ENCODE measurements at regions not wholly inside any gene's neighbourhood (a gene's known extent, or its start where the extent isn't known, plus 50 kb on each side); places are given as distances from the start of the nearest gene placed in this dataset.

DNA sequence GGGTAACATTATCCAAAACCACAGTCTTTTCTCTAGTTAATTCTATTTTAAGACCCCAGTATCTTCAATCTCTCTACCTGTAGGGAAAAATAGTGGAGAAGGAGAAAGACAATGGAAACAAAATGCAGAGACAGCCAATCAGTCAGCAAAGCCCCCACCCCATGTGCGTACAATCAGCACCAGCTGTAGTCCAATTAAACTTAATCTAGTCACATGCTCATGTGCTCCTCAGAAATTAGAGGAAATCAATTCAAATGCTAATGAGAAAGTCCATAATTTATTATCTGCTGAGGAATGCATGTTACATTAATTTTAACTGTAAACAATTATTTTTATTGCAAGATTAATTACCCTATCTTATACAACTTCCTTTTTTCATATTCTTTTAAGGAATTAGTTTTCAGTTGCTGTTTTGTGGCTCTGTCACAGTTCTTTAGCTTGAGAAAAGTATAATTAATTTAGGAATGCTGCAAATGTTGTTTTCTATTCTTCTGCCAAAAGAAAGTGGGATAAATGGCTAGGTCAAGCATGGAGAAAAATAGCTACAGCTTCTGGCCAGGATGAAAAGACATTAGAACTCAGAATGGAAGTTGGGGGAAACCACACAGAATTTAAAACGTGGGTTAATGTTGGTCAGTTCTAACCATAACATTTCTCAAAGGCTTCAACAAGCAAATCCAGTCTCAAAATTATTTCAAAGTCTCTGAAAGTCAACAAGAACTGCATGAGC is 232.4 kb upstream of the HNRNPA3 start:
- Histone ChIP-seq H3K4me3 (no peak overlapping the region), H3K27ac (no peak overlapping the region), H3K9me3 (no peaks in the 10 kb centered on the region), H3K36me3 (no peaks in the 10 kb centered on the region), H3K27me3 (peaks cover 0 to 2% (median 0%) of the 10 kb centered on the region in 3 donors), H3K4me1 (no peaks in the 10 kb centered on the region)
- intact Hi-C loops (cut with DNase I; ENCODE audit: low total_unique reads) = no loop called here
- DNase-seq = no peak
- ATAC-seq = no peak
- TF ChIP-seq POLR2A (IDR thresholded peaks at IDR 0.05) = no peak
- TF ChIP-seq, protein P1, sequence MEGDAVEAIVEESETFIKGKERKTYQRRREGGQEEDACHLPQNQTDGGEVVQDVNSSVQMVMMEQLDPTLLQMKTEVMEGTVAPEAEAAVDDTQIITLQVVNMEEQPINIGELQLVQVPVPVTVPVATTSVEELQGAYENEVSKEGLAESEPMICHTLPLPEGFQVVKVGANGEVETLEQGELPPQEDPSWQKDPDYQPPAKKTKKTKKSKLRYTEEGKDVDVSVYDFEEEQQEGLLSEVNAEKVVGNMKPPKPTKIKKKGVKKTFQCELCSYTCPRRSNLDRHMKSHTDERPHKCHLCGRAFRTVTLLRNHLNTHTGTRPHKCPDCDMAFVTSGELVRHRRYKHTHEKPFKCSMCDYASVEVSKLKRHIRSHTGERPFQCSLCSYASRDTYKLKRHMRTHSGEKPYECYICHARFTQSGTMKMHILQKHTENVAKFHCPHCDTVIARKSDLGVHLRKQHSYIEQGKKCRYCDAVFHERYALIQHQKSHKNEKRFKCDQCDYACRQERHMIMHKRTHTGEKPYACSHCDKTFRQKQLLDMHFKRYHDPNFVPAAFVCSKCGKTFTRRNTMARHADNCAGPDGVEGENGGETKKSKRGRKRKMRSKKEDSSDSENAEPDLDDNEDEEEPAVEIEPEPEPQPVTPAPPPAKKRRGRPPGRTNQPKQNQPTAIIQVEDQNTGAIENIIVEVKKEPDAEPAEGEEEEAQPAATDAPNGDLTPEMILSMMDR (IDR thresholded peaks at IDR 0.05 in 4 of 5, conservative IDR thresholded peaks at IDR 0.05 in 1 of 5) = no peak
- in situ Hi-C loops (cut with MboI; ENCODE audit: low sequenced_read_pairs in 4 of 4) = no loop called here

DNA sequence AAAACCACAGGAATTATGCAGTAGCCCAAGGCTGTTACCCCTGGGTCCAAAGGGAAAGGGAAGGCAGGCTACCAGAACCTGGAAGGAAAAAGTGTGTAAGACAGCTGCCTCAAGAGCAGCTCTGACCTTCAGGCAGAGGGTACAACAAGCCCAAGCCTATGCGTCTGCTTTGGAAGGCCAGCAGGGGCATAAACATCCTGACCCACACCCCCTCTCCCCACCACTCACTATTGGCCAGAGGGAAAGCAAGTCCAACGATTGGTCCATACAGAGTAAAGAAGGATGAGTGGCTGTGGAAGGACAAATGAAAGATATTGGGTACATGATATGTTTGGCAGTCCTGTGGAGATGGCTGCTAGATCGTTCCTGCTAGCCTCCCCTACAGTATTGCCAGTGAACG is 227.6 kb upstream of the HNRNPA3 start:
- DNase-seq (no peak), ATAC-seq (no peak)
- in situ Hi-C loops (cut with MboI; ENCODE audit: low sequenced_read_pairs in 4 of 4) (no loop called here), intact Hi-C loops (cut with DNase I; ENCODE audit: low total_unique reads) (no loop called here)
- no peaks in the 10 kb centered on the region for H3K9me3 ChIP-seq
- H3K4me3 ChIP-seq = no peak overlapping the region
- no peaks in the 10 kb centered on the region for H3K4me1 ChIP-seq
- peaks cover 0 to 2% (median 0%) of the 10 kb centered on the region in 3 donors for H3K27me3 ChIP-seq
- no peak overlapping the region for H3K27ac ChIP-seq
- TF ChIP-seq POLR2A (IDR thresholded peaks at IDR 0.05) = no peak
- TF ChIP-seq, protein P1 (IDR thresholded peaks at IDR 0.05 in 4 of 5, conservative IDR thresholded peaks at IDR 0.05 in 1 of 5) = no peak
- no peaks in the 10 kb centered on the region for H3K36me3 ChIP-seq

DNA sequence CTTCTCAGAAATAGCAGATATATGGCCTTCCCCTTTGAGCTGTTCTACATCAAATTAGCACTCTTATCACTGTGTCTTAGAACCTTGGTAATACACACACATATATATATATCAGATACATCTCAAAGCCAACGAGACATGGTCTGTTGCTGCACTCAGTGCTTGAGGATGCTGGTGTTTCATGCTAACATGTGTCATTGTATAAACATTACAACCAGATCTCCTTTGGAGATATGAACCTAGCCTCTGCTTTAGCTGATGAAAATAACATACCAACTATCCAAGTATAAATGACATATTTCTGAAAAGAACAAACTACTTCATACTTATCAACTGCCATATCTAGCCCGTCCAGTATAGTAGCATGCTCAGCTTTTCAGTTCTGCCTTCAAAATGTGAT is 226.7 kb upstream of the HNRNPA3 start:
- DNase-seq (no peak), ATAC-seq (no peak)
- no peaks in the 10 kb centered on the region for H3K4me1 ChIP-seq
- H3K36me3 ChIP-seq = no peaks in the 10 kb centered on the region
- in situ Hi-C loops (cut with MboI; ENCODE audit: low sequenced_read_pairs in 4 of 4) = no loop called here
- no peak overlapping the region for H3K4me3 ChIP-seq
- intact Hi-C loops (cut with DNase I; ENCODE audit: low total_unique reads) = no loop called here
- TF ChIP-seq, protein P1 (IDR thresholded peaks at IDR 0.05 in 4 of 5, conservative IDR thresholded peaks at IDR 0.05 in 1 of 5) = no peak
- TF ChIP-seq POLR2A (IDR thresholded peaks at IDR 0.05) = no peak
- H3K27ac ChIP-seq = no peak overlapping the region
- peaks cover 0 to 2% (median 0%) of the 10 kb centered on the region in 3 donors for H3K27me3 ChIP-seq
- H3K9me3 ChIP-seq = no peaks in the 10 kb centered on the region

DNA sequence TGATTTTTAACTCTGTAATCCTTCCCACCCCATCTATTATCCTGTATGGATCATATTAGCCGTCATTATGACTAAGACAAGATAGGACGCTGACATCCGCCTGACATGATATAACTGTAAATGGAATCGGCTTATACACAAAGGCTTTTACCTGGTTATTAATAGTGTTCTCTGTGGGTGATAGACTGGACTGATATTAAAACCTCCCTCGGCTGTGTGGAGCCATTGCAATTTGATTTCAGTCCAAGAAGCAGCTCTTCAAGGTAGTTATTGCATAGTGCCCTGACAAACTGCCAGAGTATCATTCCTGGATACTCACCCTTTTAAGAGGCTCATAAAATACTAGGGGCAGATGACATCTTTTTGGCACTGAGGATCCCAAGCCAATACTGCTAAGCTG is 226.1 kb upstream of the HNRNPA3 start:
- H3K4me1 ChIP-seq = no peaks in the 10 kb centered on the region
- no peak for TF ChIP-seq POLR2A (IDR thresholded peaks at IDR 0.05)
- TF ChIP-seq, protein P1 (IDR thresholded peaks at IDR 0.05 in 4 of 5, conservative IDR thresholded peaks at IDR 0.05 in 1 of 5) = no peak
- H3K36me3 ChIP-seq = no peaks in the 10 kb centered on the region
- H3K27ac ChIP-seq = no peak overlapping the region
- in situ Hi-C loops (cut with MboI; ENCODE audit: low sequenced_read_pairs in 4 of 4) (no loop called here), intact Hi-C loops (cut with DNase I; ENCODE audit: low total_unique reads) (no loop called here)
- DNase-seq = no peak
- no peaks in the 10 kb centered on the region for H3K9me3 ChIP-seq
- no peak for ATAC-seq
- no peak overlapping the region for H3K4me3 ChIP-seq
- H3K27me3 ChIP-seq = peaks cover 0 to 2% (median 0%) of the 10 kb centered on the region in 3 donors

DNA sequence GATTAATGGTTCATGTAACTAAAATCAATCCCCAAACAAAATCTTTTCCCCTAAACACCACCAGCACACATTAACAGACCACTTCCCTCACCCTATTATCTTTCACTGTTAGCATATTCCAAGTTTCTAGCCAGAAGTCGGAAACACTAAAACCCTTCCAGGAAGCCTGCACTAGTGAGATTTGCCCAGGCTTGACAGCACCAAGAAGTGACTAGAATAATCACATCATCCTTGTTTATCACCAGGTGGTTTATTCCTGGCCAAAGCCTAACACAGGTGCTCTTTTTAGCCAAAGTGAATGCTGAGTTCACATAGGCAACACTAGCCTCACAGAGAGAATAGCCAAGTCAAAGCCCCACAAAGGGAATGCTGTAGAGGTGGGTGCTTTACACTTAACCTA is 221.2 kb upstream of the HNRNPA3 start:
- Histone ChIP-seq H3K27me3 (no peaks in the 10 kb centered on the region), H3K4me1 (no peaks in the 10 kb centered on the region), H3K36me3 (no peaks in the 10 kb centered on the region), H3K4me3 (no peak overlapping the region), H3K9me3 (no peaks in the 10 kb centered on the region), H3K27ac (no peak overlapping the region)
- TF ChIP-seq, protein P1 (IDR thresholded peaks at IDR 0.05 in 4 of 5, conservative IDR thresholded peaks at IDR 0.05 in 1 of 5) = no peak
- no peak for TF ChIP-seq POLR2A (IDR thresholded peaks at IDR 0.05)
- intact Hi-C loops (cut with DNase I; ENCODE audit: low total_unique reads) (no loop called here), in situ Hi-C loops (cut with MboI; ENCODE audit: low sequenced_read_pairs in 4 of 4) (no loop called here)
- DNase-seq (no peak), ATAC-seq (no peak)
